Superior temporal gyrus (tissue), 1 donor: ENCODE measurements at regions not wholly inside any gene's neighbourhood (a gene's known extent, or its start where the extent isn't known, plus 50 kb on each side); places are given as distances from the start of the nearest gene placed in this dataset.

Experiments
- DNase-seq: peaks from one replicate; pipeline ENCODE4 v3.0.0-alpha.2; 2016; ENCODE audit errors: extremely low spot score

GRCh38 chr22:27560781-27561180, 240.8 kb downstream of the MN1 start:
- no peak for DNase-seq

- no peak for DNase-seq
Observed at GRCh38 chr22:27561286-27561904, 240.2 kb downstream of the MN1 start.

DNA sequence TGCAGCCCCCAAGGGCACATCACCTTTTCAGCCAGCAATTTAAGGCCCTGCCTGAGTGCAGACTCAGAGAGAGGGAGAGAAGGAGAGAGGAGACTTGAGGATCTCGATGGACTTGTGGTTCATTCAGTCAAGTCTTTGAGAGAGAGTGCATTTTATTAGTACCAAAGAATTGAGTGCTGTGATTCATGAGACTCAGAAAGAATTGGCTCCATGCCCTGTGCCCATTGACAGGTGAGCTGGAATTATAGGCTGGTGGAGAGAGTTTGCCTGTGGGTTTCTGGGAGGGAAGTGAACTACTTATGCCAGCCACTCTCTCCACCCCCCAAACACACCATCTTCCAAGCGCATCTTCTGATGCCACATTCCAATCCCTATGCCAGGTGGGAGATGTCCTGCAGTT, 236.8 kb downstream of the MN1 start:
- DNase-seq = no peak

DNA sequence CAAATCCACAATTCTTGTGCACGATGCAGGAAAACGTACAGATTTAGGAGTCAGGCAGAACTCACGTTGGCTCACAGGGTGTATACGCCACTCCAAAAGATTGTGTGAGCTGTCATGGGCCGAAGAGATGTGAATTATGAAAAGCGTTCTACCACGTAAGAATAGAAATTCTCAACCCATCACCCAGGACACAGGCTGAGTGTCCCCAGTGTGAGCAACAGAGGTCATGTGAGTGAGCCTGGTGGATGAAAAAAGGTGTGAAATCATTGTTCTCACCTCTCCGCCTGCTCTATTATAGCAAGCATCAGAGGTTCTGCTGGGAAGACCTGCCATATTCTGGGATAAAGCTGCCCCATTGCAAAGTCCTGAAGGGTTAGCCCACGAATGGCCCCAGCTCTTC, 235.0 kb downstream of the MN1 start:
- no peak for DNase-seq

- DNase-seq = no peak
Observed at GRCh38 chr22:27568265-27568664, 233.3 kb downstream of the MN1 start.

- DNase-seq = no peak
Observed at GRCh38 chr22:27571463-27572277, 229.9 kb downstream of the MN1 start.

DNA sequence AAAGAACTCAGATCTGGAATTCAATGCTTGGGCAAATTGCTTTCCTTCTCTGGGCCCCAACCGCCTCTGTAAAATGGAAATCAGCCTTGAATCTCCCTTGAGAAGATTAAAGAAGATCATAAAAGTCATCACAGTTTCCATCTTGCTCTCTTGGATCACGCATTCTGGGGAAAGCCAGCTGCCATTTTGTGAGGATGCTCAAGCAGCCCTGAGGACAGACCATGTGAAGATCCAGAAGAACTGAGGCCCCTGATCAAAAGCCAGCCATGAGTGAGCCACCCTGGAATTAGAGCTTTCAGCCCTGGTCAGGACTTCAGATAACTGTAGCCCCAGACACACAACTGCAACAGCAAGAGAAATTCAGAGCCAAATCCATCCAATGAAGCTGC, 229.3 kb downstream of the MN1 start:
- no peak for DNase-seq

GRCh38 chr22:27573280-27574001, 228.1 kb downstream of the MN1 start:
- DNase-seq = no peak

DNA sequence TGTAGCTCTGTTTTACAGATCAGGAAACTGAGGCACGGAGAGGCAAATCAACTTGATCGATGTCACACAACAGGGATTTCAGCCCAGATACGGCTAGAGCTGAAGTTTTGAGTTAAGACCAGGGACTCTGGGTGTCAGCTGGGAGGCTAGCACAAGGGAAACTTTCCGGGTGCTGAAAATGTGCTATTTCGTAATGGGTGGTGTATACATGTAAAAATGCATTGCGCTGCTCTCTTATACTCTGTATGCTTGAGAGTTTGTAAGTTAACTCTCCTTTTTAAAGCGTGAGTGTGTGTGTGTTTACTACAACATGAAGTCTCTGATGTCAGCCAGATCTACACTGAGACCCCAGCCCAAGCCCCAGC, 227.6 kb downstream of the MN1 start:
- no peak for DNase-seq

GRCh38 chr22:27574651-27575050, 226.9 kb downstream of the MN1 start:
- DNase-seq = no peak

GRCh38 chr22:27575348-27575747, 226.2 kb downstream of the MN1 start:
- no peak for DNase-seq

- no peak for DNase-seq
Observed at GRCh38 chr22:27576413-27576812, 225.1 kb downstream of the MN1 start.

DNA sequence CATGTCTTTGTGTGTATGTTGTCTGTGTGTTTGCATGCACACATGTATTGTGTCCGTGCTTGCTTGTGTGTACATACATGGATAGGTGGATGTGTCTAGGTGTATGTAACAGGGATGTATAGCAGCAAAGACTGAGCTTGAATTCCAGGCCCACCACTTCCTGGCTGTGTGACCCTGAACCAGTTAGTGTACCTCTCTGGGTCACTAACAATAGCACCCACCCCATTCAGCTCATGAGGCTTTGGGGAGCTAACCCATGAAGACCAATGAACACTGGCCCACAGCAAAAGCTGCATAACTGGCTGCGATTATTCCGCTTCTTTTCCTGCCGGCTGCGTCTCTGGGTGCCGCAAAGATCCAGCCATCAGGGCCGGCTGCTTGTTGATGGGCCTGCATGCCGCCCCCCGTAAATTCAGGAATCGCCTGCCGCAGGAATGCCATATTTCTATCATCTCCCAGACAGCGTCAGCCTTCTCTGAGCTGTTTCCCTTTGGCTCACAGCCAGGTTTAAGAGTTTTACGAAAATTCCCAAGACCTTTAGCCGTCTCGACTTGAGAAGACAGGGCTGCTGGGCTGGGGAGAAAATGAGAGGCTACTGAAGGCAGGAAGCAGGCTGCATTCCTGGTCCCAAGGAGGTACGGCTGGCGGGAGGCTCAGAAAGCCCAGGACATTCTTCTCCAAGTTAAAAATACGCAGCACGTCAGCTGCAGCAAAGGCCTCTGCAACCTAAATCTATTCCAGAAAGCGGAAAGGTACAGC, 224.6 kb downstream of the MN1 start:
- no peak for DNase-seq

DNA sequence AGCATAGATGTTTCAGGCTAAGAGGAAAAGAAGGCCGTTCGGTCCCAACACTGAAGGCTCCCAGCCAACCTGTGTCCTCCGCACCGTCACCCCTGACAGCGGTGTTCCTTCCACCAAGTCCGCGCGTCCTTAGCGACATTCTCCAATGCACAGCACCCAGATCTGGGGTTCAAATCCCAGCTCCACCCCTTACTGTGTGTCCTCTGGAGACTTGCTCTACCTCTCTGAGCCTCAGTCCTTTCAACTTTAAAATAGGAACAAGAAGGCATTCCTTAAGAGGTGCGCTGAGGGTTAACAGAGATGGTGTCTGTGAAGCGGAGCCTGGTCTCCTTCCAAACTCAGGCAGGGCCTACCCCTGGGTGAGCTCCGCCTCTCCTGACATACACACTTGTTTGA, 224.0 kb downstream of the MN1 start:
- no peak for DNase-seq

DNA sequence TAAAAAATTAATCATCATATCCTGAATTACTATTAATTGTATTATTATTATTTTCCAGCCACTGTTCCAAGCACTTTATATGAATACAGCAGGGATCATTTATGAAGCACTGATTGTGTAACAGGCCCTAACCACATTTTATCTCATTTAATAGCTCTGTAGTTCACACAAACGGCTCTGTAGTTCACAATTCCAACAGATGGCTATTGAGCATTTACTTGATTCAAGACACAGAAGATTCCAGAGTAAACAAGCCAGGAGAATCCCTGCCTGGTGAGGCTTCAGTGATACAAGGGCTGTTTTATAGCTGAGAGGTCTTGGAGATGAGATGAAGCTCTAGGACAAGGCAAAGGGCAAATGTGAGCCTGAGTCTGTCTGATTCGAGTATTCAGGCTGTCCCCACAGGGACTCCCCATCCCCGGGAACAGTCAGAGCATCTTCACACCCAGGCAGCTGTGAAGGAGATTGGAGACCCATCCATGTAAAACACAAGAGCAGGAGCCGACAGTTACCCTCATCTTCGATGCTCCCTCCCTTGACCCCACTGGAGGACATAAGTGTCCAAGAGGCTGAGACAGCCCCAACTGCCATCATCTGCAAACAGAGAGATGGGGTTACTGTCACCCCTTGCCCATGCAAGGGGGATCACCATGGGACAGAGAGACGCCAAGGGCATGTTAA, 222.5 kb downstream of the MN1 start:
- no peak for DNase-seq

DNA sequence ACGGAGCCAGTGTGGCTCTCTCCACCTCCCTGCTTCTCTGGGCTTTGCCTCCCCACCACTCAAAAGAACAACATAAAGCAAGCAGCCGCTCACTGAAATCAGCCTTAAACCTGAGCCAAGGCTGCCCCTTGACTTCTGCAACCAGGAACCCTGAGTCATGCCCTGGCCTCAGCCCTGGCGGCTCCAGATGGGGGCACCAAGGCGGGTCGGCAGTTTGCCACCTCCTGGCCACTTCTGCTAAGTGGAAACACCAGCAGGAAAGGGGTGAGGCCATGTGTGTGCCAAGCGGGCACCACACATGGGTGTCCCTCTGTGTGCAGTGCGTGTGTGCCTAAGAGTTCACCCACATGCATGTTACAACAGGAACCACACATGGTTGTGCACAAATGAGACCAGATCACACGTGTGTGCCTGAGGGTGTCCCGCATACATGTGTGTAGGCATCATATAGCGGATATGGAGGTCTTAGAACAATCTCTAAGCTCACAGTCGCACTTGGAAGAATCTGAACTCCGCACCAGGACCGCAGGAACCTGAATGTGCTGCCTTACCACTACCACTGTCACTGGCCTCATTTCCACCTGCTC, 221.2 kb downstream of the MN1 start:
- no peak for DNase-seq

- DNase-seq = no peak
Observed at GRCh38 chr22:27581236-27581635, 220.3 kb downstream of the MN1 start.

GRCh38 chr22:27581688-27582087, 219.9 kb downstream of the MN1 start:
- DNase-seq = peak; percentile 88

- no peak for DNase-seq
Observed at GRCh38 chr22:27583856-27584255, 217.7 kb downstream of the MN1 start.

GRCh38 chr22:27585141-27585540, 216.4 kb downstream of the MN1 start:
- DNase-seq = no peak

DNA sequence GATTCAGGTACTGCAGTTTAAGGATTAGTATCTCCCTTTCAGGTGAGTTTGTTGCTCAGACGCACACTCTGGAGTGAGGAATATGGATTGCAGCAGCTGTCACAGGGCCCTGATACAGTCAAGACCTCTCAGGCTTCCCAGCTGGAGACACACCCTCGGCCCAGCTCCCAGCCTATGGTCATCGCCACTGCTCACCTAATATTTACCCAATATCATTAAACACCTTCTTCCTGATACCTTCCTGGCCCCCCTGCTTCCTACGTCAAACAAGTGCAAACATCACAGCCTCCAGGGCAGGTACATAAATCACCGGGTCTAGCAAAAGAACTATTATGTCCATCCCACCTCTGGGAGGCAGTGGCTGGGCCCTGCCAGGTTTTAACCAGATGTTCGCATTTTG, 213.3 kb downstream of the MN1 start:
- DNase-seq = no peak
